DOHH2 (cell line): ENCODE measurements at regions not wholly inside any gene's neighbourhood (a gene's known extent, or its start where the extent isn't known, plus 50 kb on each side); places are given as distances from the start of the nearest gene placed in this dataset.

Source experiments
- H3F3A ChIP-seq: fragments of 200-600 bp; sonication (generic), shearing (Covaris generic); 2 replicates; pipeline ENCODE4 v1.6.0; 2016; ENCODE audit warnings: antibody characterized with exemption, mild to moderate bottlenecking; ENCODE audit not compliant: control insufficient read depth, insufficient read depth
- H3K27ac ChIP-seq: fragments of 200-600 bp; sonication (generic); 2 replicates; pipeline ENCODE4 v1.5.1; 2014; ENCODE audit warnings: low read depth, mild to moderate bottlenecking, low read length, moderate library complexity
- H3K27me3 ChIP-seq: fragments of 200-600 bp; sonication (generic); 2 replicates; pipeline ENCODE4 v1.6.1; 2014; ENCODE audit warnings: mild to moderate bottlenecking, low read length, mixed read lengths; ENCODE audit not compliant: control insufficient read depth
- H3K36me3 ChIP-seq: fragments of 200-600 bp; sonication (generic); 2 replicates; pipeline ENCODE4 v1.6.1; 2014; ENCODE audit warnings: mild to moderate bottlenecking, low read length, moderate library complexity, mixed read lengths; ENCODE audit not compliant: control insufficient read depth
- H3K4me1 ChIP-seq: fragments of 200-600 bp; sonication (generic); 2 replicates; pipeline ENCODE4 v1.6.1; 2014; ENCODE audit warnings: mild to moderate bottlenecking, low read length, mixed read lengths; ENCODE audit not compliant: control insufficient read depth
- H3K4me2 ChIP-seq: fragments of 200-600 bp; sonication (generic); 2 replicates; pipeline ENCODE4 v1.6.0; 2014; ENCODE audit warnings: mild to moderate bottlenecking, low read length, moderate library complexity
- H3K4me3 ChIP-seq: fragments of 200-600 bp; sonication (generic); 2 replicates; pipeline ENCODE4 v1.5.1; 2014; ENCODE audit warnings: mild to moderate bottlenecking, low read length, mixed read lengths
- H3K79me2 ChIP-seq: fragments of 200-600 bp; sonication (generic); 2 replicates; pipeline ENCODE4 v1.6.1; 2014; ENCODE audit warnings: mild to moderate bottlenecking, low read length, mixed read lengths; ENCODE audit not compliant: control insufficient read depth
- H3K9me2 ChIP-seq: fragments of 200-600 bp; sonication (generic); replicated peaks from 2 replicates; pipeline ENCODE4 v1.6.1; 2014; ENCODE audit warnings: mild to moderate bottlenecking, low read length, mixed read lengths; ENCODE audit not compliant: control insufficient read depth
- H3K9me3 ChIP-seq: fragments of 200-600 bp; sonication (generic); 2 replicates; pipeline ENCODE4 v1.6.1; 2014; ENCODE audit warnings: antibody characterized with exemption, low read length, mixed read lengths; ENCODE audit not compliant: control insufficient read depth, insufficient read depth
- H4K20me1 ChIP-seq: fragments of 200-600 bp; sonication (generic); 2 replicates; pipeline ENCODE4 v1.6.0; 2014; ENCODE audit warnings: low read depth, mild to moderate bottlenecking, antibody characterized with exemption, low read length, moderate library complexity; ENCODE audit not compliant: control insufficient read depth, insufficient read depth
- CTCF ChIP-seq: fragments of 200-600 bp; sonication (generic); IDR thresholded peaks from one replicate; pipeline ENCODE4 v1.5.1; 2014; ENCODE audit warnings: antibody characterized with exemption, mild to moderate bottlenecking, low read depth, low read length; ENCODE audit not compliant: poor library complexity, severe bottlenecking
- EZH2phosphoT487 ChIP-seq: fragments of 200-600 bp; sonication (generic); IDR thresholded peaks from 2 replicates; pipeline ENCODE4 v1.6.1; 2017; ENCODE audit warnings: borderline replicate concordance, mild to moderate bottlenecking, antibody characterized with exemption, low read length, moderate library complexity, mixed read lengths

DNA sequence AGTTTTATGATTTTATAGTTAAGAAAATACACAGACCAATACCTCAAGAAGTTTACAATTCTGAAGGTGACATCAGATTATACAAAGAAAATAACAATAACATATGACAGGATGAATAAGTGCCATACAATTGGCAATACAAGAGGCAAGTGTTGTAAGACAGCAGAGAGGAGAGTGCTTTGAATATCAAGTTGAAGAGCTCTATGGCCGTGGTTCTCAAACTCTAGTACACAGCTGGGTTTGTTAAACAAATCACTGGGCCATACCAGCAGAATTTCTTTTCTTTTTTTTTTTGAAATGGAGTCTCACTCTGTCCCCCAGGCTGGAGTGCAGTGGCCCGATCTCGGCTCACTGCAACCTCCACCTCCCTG, 167.1 kb upstream of the NECTIN3 start:
- no peak for TF ChIP-seq EZH2phosphoT487
- TF ChIP-seq CTCF, result no peak
- no peaks in the 10 kb centered on the region for H4K20me1 ChIP-seq
- no peaks in the 10 kb centered on the region for H3K36me3 ChIP-seq
- no peak overlapping the region for H3K4me2 ChIP-seq
- no peaks in the 10 kb centered on the region for H3K9me2 ChIP-seq
- no peak overlapping the region for H3K4me3 ChIP-seq
- H3K79me2 ChIP-seq, result no peaks in the 10 kb centered on the region
- H3K27me3 ChIP-seq, result no peaks in the 10 kb centered on the region
- no peaks in the 10 kb centered on the region for H3K4me1 ChIP-seq
- no peaks in the 10 kb centered on the region for H3K9me3 ChIP-seq
- H3K27ac ChIP-seq, result no peak overlapping the region
- no peaks in the 10 kb centered on the region for H3F3A ChIP-seq

- no peaks in the 10 kb centered on the region for H4K20me1 ChIP-seq
- TF ChIP-seq CTCF (no peak), EZH2phosphoT487 (no peak)
These were observed 166.5 kb upstream of the NECTIN3 start for GRCh38 chr3:110905121-110905520.

DNA sequence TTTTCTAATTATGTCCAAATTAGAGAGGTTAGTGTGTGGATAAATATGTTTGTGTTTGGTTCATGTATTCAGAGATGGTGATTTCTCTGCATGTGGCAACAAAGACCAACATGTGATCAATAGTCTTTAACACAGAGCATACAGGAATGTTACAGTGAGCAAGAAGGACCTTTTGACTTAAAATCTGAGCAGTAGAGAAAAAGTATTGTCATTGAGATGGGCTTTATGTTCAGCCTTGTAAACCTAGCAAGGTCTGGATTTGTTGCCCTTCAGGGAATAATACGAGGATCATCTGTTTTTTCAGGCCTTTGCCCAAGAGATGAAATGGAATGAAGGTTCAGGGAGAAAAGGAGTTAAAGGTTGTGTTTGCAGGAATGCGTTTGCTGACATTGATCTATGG, 161.8 kb upstream of the NECTIN3 start:
- H3K27me3 ChIP-seq, result no peaks in the 10 kb centered on the region
- no peaks in the 10 kb centered on the region for H3K4me1 ChIP-seq
- H3K79me2 ChIP-seq, result no peaks in the 10 kb centered on the region
- H3F3A ChIP-seq, result no peaks in the 10 kb centered on the region
- H4K20me1 ChIP-seq, result no peaks in the 10 kb centered on the region
- no peak overlapping the region for H3K4me3 ChIP-seq
- H3K9me3 ChIP-seq, result no peaks in the 10 kb centered on the region
- no peaks in the 10 kb centered on the region for H3K9me2 ChIP-seq
- H3K27ac ChIP-seq, result no peak overlapping the region
- no peak overlapping the region for H3K4me2 ChIP-seq
- no peaks in the 10 kb centered on the region for H3K36me3 ChIP-seq
- TF ChIP-seq CTCF, result no peak
- TF ChIP-seq EZH2phosphoT487, result no peak

More at GRCh38 chr3:110905121-110905520, 166.5 kb upstream of the NECTIN3 start:
- Histone ChIP-seq H3K79me2 (no peaks in the 10 kb centered on the region), H3K36me3 (no peaks in the 10 kb centered on the region), H3K9me2 (no peaks in the 10 kb centered on the region), H3F3A (no peaks in the 10 kb centered on the region), H3K27me3 (no peaks in the 10 kb centered on the region), H3K4me2 (no peak overlapping the region), H3K27ac (no peak overlapping the region), H3K4me1 (no peaks in the 10 kb centered on the region), H3K4me3 (no peak overlapping the region), H3K9me3 (no peaks in the 10 kb centered on the region)
